KG1 (cell line): ENCODE measurements at regions not wholly inside any gene's neighbourhood (a gene's known extent, or its start where the extent isn't known, plus 50 kb on each side); places are given as distances from the start of the nearest gene placed in this dataset.

ENCODE experiments used
- DNase-seq: peaks from one replicate; lab custom pipeline; 2025; lab: John Stamatoyannopoulos, UW

- peak; percentile 49 for DNase-seq
These were observed 350.6 kb downstream of the LIG4 start for GRCh38 chr13:107864543-107865317.

- DNase-seq: no peak
These were observed 355.1 kb downstream of the LIG4 start for GRCh38 chr13:107860284-107860683.

- no peak for DNase-seq
These were observed 360.5 kb downstream of the LIG4 start for GRCh38 chr13:107854880-107855279.

- DNase-seq: no peak
These were observed 363.3 kb downstream of the LIG4 start for GRCh38 chr13:107852072-107852471.

GRCh38 chr13:107851670-107852069 lies 363.7 kb downstream of the LIG4 start:
- no peak for DNase-seq

GRCh38 chr13:107847406-107847805 lies 367.9 kb downstream of the LIG4 start:
- no peak for DNase-seq

GRCh38 chr13:107846642-107847041 lies 368.7 kb downstream of the LIG4 start:
- no peak for DNase-seq

- DNase-seq: no peak
These were observed 369.4 kb downstream of the LIG4 start for GRCh38 chr13:107845911-107846310.

- DNase-seq: no peak
These were observed 371.7 kb downstream of the LIG4 start for GRCh38 chr13:107843681-107844080.

GRCh38 chr13:107843281-107843680 lies 372.1 kb downstream of the LIG4 start:
- no peak for DNase-seq

- no peak for DNase-seq
These were observed 372.7 kb downstream of the LIG4 start for GRCh38 chr13:107842562-107843180.

GRCh38 chr13:107838588-107839161 lies 376.7 kb downstream of the LIG4 start:
- no peak for DNase-seq

- DNase-seq: no peak
These were observed 378.7 kb downstream of the LIG4 start for GRCh38 chr13:107836685-107837084.

- no peak for DNase-seq
These were observed 379.9 kb downstream of the LIG4 start for GRCh38 chr13:107835339-107836018.

GRCh38 chr13:107834717-107835116 lies 380.6 kb downstream of the LIG4 start:
- DNase-seq: no peak

- DNase-seq: no peak
These were observed 381.1 kb downstream of the LIG4 start for GRCh38 chr13:107834281-107834680.

GRCh38 chr13:107832500-107833100 lies 382.7 kb downstream of the LIG4 start:
- no peak for DNase-seq

GRCh38 chr13:107830804-107831203 lies 384.5 kb downstream of the LIG4 start:
- DNase-seq: no peak

- no peak for DNase-seq
These were observed 387.3 kb downstream of the LIG4 start for GRCh38 chr13:107827840-107828549.

- DNase-seq: no peak
These were observed 390.7 kb downstream of the LIG4 start for GRCh38 chr13:107824635-107825034.

- no peak for DNase-seq
These were observed 393.3 kb downstream of the LIG4 start for GRCh38 chr13:107822006-107822405.

GRCh38 chr13:107821492-107821891 lies 393.8 kb downstream of the LIG4 start:
- no peak for DNase-seq
